ENCODE measurements at regions not wholly inside any gene's neighbourhood (a gene's known extent, or its start where the extent isn't known, plus 50 kb on each side); places are given as distances from the start of the nearest gene placed in this dataset.

DNA sequence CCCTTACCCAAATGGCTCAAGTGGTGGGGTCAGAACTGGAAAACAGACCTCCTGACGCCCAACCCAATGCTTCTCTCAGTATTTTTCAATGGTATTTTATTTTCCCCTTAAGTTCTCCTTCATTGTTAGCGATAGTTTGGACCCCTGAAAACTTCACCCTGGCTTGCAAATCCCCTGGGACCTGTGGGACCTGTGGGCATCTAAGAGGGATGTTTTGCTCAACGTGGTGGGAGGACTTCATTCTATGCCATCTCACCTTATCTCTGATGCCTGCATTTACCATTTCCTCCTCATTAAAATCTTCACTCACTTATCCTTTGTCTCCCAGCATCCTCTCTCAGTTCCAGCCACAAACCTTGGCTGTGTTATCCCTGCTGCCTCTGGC lies 59.4 kb upstream of the GZMB start:
- POLR2A ChIA-PET = no interaction called here
- TF ChIP-seq, protein P1, sequence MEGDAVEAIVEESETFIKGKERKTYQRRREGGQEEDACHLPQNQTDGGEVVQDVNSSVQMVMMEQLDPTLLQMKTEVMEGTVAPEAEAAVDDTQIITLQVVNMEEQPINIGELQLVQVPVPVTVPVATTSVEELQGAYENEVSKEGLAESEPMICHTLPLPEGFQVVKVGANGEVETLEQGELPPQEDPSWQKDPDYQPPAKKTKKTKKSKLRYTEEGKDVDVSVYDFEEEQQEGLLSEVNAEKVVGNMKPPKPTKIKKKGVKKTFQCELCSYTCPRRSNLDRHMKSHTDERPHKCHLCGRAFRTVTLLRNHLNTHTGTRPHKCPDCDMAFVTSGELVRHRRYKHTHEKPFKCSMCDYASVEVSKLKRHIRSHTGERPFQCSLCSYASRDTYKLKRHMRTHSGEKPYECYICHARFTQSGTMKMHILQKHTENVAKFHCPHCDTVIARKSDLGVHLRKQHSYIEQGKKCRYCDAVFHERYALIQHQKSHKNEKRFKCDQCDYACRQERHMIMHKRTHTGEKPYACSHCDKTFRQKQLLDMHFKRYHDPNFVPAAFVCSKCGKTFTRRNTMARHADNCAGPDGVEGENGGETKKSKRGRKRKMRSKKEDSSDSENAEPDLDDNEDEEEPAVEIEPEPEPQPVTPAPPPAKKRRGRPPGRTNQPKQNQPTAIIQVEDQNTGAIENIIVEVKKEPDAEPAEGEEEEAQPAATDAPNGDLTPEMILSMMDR (IDR thresholded peaks at IDR 0.05) = no peak
- CTCF ChIA-PET = interaction anchor here (0.8 kb wide), 2 partner anchors 17 to 19 kb away, joined by 3 read pairs; no protein-coding TSS in a partner anchor
- Mint-ChIP-seq H3K9me3 (no peaks in the 10 kb centered on the region), H3K27ac (peak overlapping the region; percentile 0), H3K36me3 (ENCODE audit: low read depth) (no peaks in the 10 kb centered on the region), H3K4me1 (ENCODE audit: low read depth) (peaks cover 12% of the 10 kb centered on the region), H3K4me3 (no peak overlapping the region), H3K27me3 (peaks cover 17% of the 10 kb centered on the region)
- peaks cover 47% of the 10 kb centered on the region for H3K4me1 ChIP-seq (ENCODE audit: insufficient read depth, low read length)
- H3K9me3 ChIP-seq (ENCODE audit: control insufficient read depth in 1 of 2, insufficient read depth in 1 of 2, low read length in 2 of 2) = no peaks in the 10 kb centered on the region
- intact Hi-C loops (cut with DNase I, micrococcal nuclease) = loop anchor here in 1 of 2 experiments (10.0 kb wide), 1 partner anchor 229 kb away; no protein-coding TSS in a partner anchor
- no peaks in the 10 kb centered on the region for H3K27me3 ChIP-seq (ENCODE audit: control insufficient read depth in 1 of 2, insufficient read depth in 2 of 2, low read length in 2 of 2)
- no peaks in the 10 kb centered on the region for H3K36me3 ChIP-seq (ENCODE audit: insufficient read depth, low read length)
- no peak for DNase-seq
- H3K4me3 ChIP-seq (ENCODE audit: low read length) = no peak overlapping the region
- H3K27ac ChIP-seq (ENCODE audit: low read depth in 1 of 2, low read length in 2 of 2) = peak overlapping the region in 1 of 2 donors; percentile 39
- ATAC-seq (ENCODE audit: poor library complexity) = no peak

DNA sequence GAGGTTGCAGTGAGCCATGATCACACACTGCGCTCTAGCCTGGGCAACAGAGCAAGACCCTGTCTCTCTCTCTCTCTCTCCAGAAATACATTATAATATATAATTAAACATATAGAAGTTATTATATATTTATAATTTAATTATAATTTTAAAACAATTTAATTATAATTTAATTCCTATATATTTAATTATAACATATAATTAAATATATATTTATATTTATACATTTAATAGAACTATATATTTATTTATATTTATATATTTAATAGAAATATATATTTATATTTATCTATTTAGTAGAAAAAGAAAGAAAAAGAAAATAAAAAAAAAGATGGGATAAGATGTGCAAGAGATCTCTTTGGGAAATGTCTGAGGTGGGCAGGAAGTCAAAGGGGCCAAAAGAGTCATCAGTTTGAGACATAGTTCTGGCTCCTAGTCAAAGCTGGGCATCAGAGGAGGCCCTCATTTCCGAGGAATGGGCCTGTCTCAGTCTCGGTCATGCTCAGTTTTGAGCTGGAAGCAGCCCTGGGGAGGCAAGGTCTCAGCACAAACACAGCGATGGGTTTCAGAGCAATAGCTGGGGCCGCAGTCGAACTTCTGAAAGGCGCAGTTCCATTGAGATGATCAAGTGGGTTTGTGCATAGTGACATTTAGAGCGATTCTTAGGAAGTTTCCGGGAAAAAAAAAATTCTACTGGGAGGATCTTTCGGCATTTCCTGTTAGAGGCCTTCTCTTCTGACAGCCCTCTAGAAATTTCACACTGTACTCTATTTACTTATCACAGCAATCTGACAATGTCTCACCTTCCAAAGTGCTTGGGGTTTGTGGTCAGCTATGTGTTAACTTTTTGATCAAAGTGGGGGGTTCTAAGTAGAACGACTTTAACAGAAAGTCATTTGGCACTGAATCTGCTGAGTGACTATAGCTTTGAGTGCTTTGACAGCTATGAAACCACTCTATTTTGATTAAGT lies 58.7 kb upstream of the GZMB start:
- Mint-ChIP-seq H3K27ac (peak overlapping the region; percentile 0), H3K36me3 (ENCODE audit: low read depth) (no peaks in the 10 kb centered on the region), H3K4me1 (ENCODE audit: low read depth) (peaks cover 12% of the 10 kb centered on the region), H3K27me3 (peaks cover 21% of the 10 kb centered on the region), H3K4me3 (no peak overlapping the region), H3K9me3 (no peaks in the 10 kb centered on the region)
- no peaks in the 10 kb centered on the region for H3K36me3 ChIP-seq (ENCODE audit: insufficient read depth, low read length)
- no peak overlapping the region for H3K4me3 ChIP-seq (ENCODE audit: low read length)
- ChIA-PET POLR2A (no interaction called here), CTCF (interaction anchor here (0.6 to 1.3 kb wide), 4 partner anchors 18 to 67 kb away, joined by 3 to 7 read pairs (median 4); no protein-coding TSS in a partner anchor)
- DNase-seq (peak in 5 of 14 experiments; percentile 16 to 87 (median 76)), ATAC-seq (ENCODE audit: poor library complexity) (peak; percentile 80)
- peak overlapping the region in 1 of 2 donors; percentile 39 for H3K27ac ChIP-seq (ENCODE audit: low read depth in 1 of 2, low read length in 2 of 2)
- intact Hi-C loops (cut with DNase I, micrococcal nuclease) = loop anchor here in 1 of 2 experiments (10.0 kb wide), 1 partner anchor 228 kb away; no protein-coding TSS in a partner anchor
- H3K27me3 ChIP-seq (ENCODE audit: control insufficient read depth in 1 of 2, insufficient read depth in 2 of 2, low read length in 2 of 2) = no peaks in the 10 kb centered on the region
- no peaks in the 10 kb centered on the region for H3K9me3 ChIP-seq (ENCODE audit: control insufficient read depth in 1 of 2, insufficient read depth in 1 of 2, low read length in 2 of 2)
- TF ChIP-seq, protein P1 (IDR thresholded peaks at IDR 0.05) = no peak
- H3K4me1 ChIP-seq (ENCODE audit: insufficient read depth, low read length) = peaks cover 47% of the 10 kb centered on the region

DNA sequence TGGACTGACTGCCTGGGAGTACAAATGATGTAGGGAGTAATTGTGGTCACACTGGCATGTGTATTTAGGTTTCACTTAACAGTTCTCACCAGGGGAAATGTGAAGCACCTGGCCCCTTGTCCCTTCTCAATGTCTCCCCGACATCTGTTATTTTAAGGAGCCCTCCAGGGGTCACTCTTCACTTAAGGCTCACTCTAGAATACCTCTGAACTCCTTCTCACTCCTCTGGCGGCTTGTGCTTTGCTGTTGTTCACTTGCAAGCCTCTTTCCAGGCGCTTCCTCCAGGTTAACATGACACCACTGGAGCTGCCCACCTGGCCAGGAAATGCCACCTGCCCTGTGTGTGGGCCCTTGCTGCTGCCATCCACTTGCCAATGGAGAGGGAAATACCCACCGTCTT lies 56.5 kb upstream of the GZMB start:
- CTCF ChIA-PET = interaction anchor here (1.0 kb wide), 1 partner anchor 20 kb away, joined by 3 read pairs; no protein-coding TSS in a partner anchor
- no peaks in the 10 kb centered on the region for H3K36me3 Mint-ChIP-seq (ENCODE audit: low read depth)
- H3K9me3 Mint-ChIP-seq = no peaks in the 10 kb centered on the region
- no peak overlapping the region for H3K27ac Mint-ChIP-seq
- Histone ChIP-seq H3K4me3 (ENCODE audit: low read length) (no peak overlapping the region), H3K36me3 (ENCODE audit: insufficient read depth, low read length) (no peaks in the 10 kb centered on the region), H3K4me1 (ENCODE audit: insufficient read depth, low read length) (peaks cover 35% of the 10 kb centered on the region), H3K27me3 (ENCODE audit: control insufficient read depth in 1 of 2, insufficient read depth in 2 of 2, low read length in 2 of 2) (no peaks in the 10 kb centered on the region), H3K9me3 (ENCODE audit: control insufficient read depth in 1 of 2, insufficient read depth in 1 of 2, low read length in 2 of 2) (no peaks in the 10 kb centered on the region), H3K27ac (ENCODE audit: low read depth in 1 of 2, low read length in 2 of 2) (no peak overlapping the region)
- POLR2A ChIA-PET = no interaction called here
- no peak overlapping the region for H3K4me3 Mint-ChIP-seq
- TF ChIP-seq, protein P1 (IDR thresholded peaks at IDR 0.05) = no peak
- peaks cover 33% of the 10 kb centered on the region for H3K27me3 Mint-ChIP-seq
- intact Hi-C loops (cut with DNase I, micrococcal nuclease) = loop anchor here in 1 of 2 experiments (10.0 kb wide), 1 partner anchor 226 kb away; no protein-coding TSS in a partner anchor
- peaks cover 12% of the 10 kb centered on the region for H3K4me1 Mint-ChIP-seq (ENCODE audit: low read depth)
- DNase-seq (peak in 2 of 14 experiments; percentile 31 to 49), ATAC-seq (ENCODE audit: poor library complexity) (no peak)

All from CD4-positive, alpha-beta T cell (primary cell).